Mesendoderm (in vitro differentiated cells): ENCODE measurements at regions not wholly inside any gene's neighbourhood (a gene's known extent, or its start where the extent isn't known, plus 50 kb on each side); places are given as distances from the start of the nearest gene placed in this dataset.
"Not testable (repeated sequence)": the region's sequence is repeated elsewhere in the genome, so short reads cannot be mapped to it uniquely, and the experiment has no call there.

Experiments
- DNase-seq: peaks from one replicate; pipeline ENCODE4 v3.0.0; 2013
- H2AK5ac ChIP-seq: 2 replicates; pipeline ENCODE4 v1.6.1; 2013; ENCODE audit warnings: low read length, inconsistent platforms
- H2BK120ac ChIP-seq: 2 replicates; pipeline ENCODE4 v1.6.1; 2013; ENCODE audit warnings: low read depth, mild to moderate bottlenecking, low read length, moderate library complexity, mixed read lengths
- H2BK15ac ChIP-seq: replicated peaks from 2 replicates; pipeline ENCODE4 v1.6.1; 2013; ENCODE audit warnings: low read depth, mild to moderate bottlenecking, moderate library complexity
- H2BK5ac ChIP-seq: 2 replicates; pipeline ENCODE4 v1.6.1; 2013; ENCODE audit warnings: low read length, inconsistent platforms
- H3K18ac ChIP-seq: 2 replicates; pipeline ENCODE4 v1.6.1; 2013; ENCODE audit warnings: mild to moderate bottlenecking, low read length, mixed read lengths
- H3K23ac ChIP-seq: one replicate; pipeline ENCODE4 v1.6.1; 2013; ENCODE audit warnings: low read length
- H3K27ac ChIP-seq: 2 replicates; pipeline ENCODE4 v1.5.1; 2013; ENCODE audit warnings: low read depth, mild to moderate bottlenecking, inconsistent platforms, low read length, moderate library complexity
- H3K27me3 ChIP-seq: 2 replicates; pipeline ENCODE4 v1.6.1; 2013; ENCODE audit warnings: low read length, control low read depth, mild to moderate bottlenecking, inconsistent platforms; ENCODE audit not compliant: insufficient read depth, poor library complexity
- H3K36me3 ChIP-seq: 2 replicates; pipeline ENCODE4 v1.6.1; 2013; ENCODE audit warnings: low read length, inconsistent platforms; ENCODE audit not compliant: control insufficient read depth, insufficient read depth
- H3K4ac ChIP-seq: one replicate; pipeline ENCODE4 v1.6.1; 2013; ENCODE audit warnings: low read depth, mild to moderate bottlenecking, low read length, moderate library complexity
- H3K4me1 ChIP-seq: 2 replicates; pipeline ENCODE4 v1.6.1; 2013; ENCODE audit warnings: low read depth, low read length, inconsistent platforms; ENCODE audit not compliant: control insufficient read depth
- H3K4me2 ChIP-seq: 2 replicates; pipeline ENCODE4 v1.6.1; 2013; ENCODE audit warnings: low read length
- H3K4me3 ChIP-seq: 2 replicates; pipeline ENCODE4 v1.5.1; 2013; ENCODE audit warnings: mild to moderate bottlenecking, low read length
- H3K56ac ChIP-seq: one replicate; pipeline ENCODE4 v1.6.1; 2013; ENCODE audit warnings: low read length
- H3K79me1 ChIP-seq: 2 replicates; pipeline ENCODE4 v1.6.1; 2013; ENCODE audit warnings: low read length, inconsistent platforms
- H3K79me2 ChIP-seq: 2 replicates; pipeline ENCODE4 v1.6.1; 2013; ENCODE audit warnings: mild to moderate bottlenecking, low read length; ENCODE audit not compliant: control insufficient read depth, insufficient read depth
- H3K9ac ChIP-seq: 2 replicates; pipeline ENCODE4 v1.6.1; 2013; ENCODE audit warnings: low read length, inconsistent platforms
- H4K5ac ChIP-seq: one replicate; pipeline ENCODE4 v1.6.1; 2013; ENCODE audit warnings: low read length
- H4K8ac ChIP-seq: one replicate; pipeline ENCODE4 v1.6.1; 2013; ENCODE audit warnings: low read depth, mild to moderate bottlenecking, control low read depth, low read length, moderate library complexity
- WGBS: extraction: QIAGEN DNeasy Blood & Tissue Kit; methylation state at CpG from one replicate; pipeline ENCODE4 v1.1.7; 2013; ENCODE audit warnings: low lambda C conversion rate, missing lambda C conversion rate; ENCODE audit not compliant: insufficient coverage; ENCODE audit errors: extremely low coverage; 5-methylcytosine and 5-hydroxymethylcytosine counted together

GRCh38 chr5:162801235-162801634, 636.2 kb upstream of the CCNG1 start:
- Histone ChIP-seq H3K23ac (no peak overlapping the region), H3K27me3 (no peaks in the 10 kb centered on the region), H3K56ac (no peak overlapping the region), H4K8ac (no peak overlapping the region), H3K4me1 (no peaks in the 10 kb centered on the region), H3K27ac (no peak overlapping the region), H2BK15ac (no peak overlapping the region), H2AK5ac (no peak overlapping the region), H4K5ac (no peak overlapping the region), H2BK120ac (no peak overlapping the region), H3K4me3 (no peak overlapping the region), H3K9ac (no peak overlapping the region), H3K79me2 (no peaks in the 10 kb centered on the region), H3K79me1 (no peaks in the 10 kb centered on the region), H3K18ac (no peak overlapping the region), H2BK5ac (no peak overlapping the region), H3K4ac (no peak overlapping the region), H3K36me3 (no peaks in the 10 kb centered on the region), H3K4me2 (no peak overlapping the region)
- WGBS, result no CpG with 5 or more reads among the region's 1 CpG
- no peak for DNase-seq

- Histone ChIP-seq H3K4me2 (no peak overlapping the region), H2BK120ac (no peak overlapping the region), H3K27me3 (no peaks in the 10 kb centered on the region), H3K56ac (no peak overlapping the region), H3K4ac (no peak overlapping the region), H4K8ac (no peak overlapping the region), H3K27ac (no peak overlapping the region), H2BK15ac (no peak overlapping the region), H3K79me2 (no peaks in the 10 kb centered on the region), H2AK5ac (no peak overlapping the region), H3K18ac (no peak overlapping the region), H3K4me3 (no peak overlapping the region), H3K9ac (no peak overlapping the region), H4K5ac (no peak overlapping the region), H3K23ac (no peak overlapping the region), H3K4me1 (no peaks in the 10 kb centered on the region), H3K79me1 (no peaks in the 10 kb centered on the region), H2BK5ac (no peak overlapping the region), H3K36me3 (no peaks in the 10 kb centered on the region)
- WGBS, result no CpG with 5 or more reads among the region's 2 CpGs
- no peak for DNase-seq
These were observed 631.2 kb upstream of the CCNG1 start for GRCh38 chr5:162806195-162806594.

- Histone ChIP-seq H2BK15ac (no peak overlapping the region), H2BK120ac (no peak overlapping the region), H3K23ac (no peak overlapping the region), H2AK5ac (no peak overlapping the region), H3K36me3 (no peaks in the 10 kb centered on the region), H2BK5ac (no peak overlapping the region), H3K79me1 (no peaks in the 10 kb centered on the region), H3K4me3 (no peak overlapping the region), H3K9ac (no peak overlapping the region), H3K4me2 (no peak overlapping the region), H4K5ac (no peak overlapping the region), H3K27ac (no peak overlapping the region), H3K18ac (no peak overlapping the region), H3K27me3 (no peaks in the 10 kb centered on the region), H3K56ac (no peak overlapping the region), H3K79me2 (no peaks in the 10 kb centered on the region), H3K4me1 (no peaks in the 10 kb centered on the region), H4K8ac (no peak overlapping the region), H3K4ac (no peak overlapping the region)
- no CpG with 5 or more reads among the region's 1 CpG for WGBS
- DNase-seq, result no peak
These were observed 626.3 kb upstream of the CCNG1 start for GRCh38 chr5:162811071-162811470.

GRCh38 chr5:162816816-162817215, 620.6 kb upstream of the CCNG1 start:
- no peaks in the 10 kb centered on the region for H3K27me3 ChIP-seq
- H3K4me2 ChIP-seq, result no peak overlapping the region
- no peak overlapping the region for H3K56ac ChIP-seq
- no peak overlapping the region for H3K27ac ChIP-seq
- H3K4me1 ChIP-seq, result no peaks in the 10 kb centered on the region
- H3K79me1 ChIP-seq, result no peaks in the 10 kb centered on the region
- no CpG with 5 or more reads among the region's 2 CpGs for WGBS
- no peak overlapping the region for H4K5ac ChIP-seq
- H4K8ac ChIP-seq, result no peak overlapping the region
- no peak overlapping the region for H3K4ac ChIP-seq
- H2BK15ac ChIP-seq, result no peak overlapping the region
- no peak overlapping the region for H3K23ac ChIP-seq
- no peak overlapping the region for H2AK5ac ChIP-seq
- no peak overlapping the region for H3K4me3 ChIP-seq
- H3K18ac ChIP-seq, result no peak overlapping the region
- no peak overlapping the region for H2BK5ac ChIP-seq
- no peaks in the 10 kb centered on the region for H3K36me3 ChIP-seq
- no peak overlapping the region for H2BK120ac ChIP-seq
- H3K79me2 ChIP-seq, result no peaks in the 10 kb centered on the region
- H3K9ac ChIP-seq, result no peak overlapping the region
- no peak for DNase-seq

GRCh38 chr5:162817364-162817763, 620.0 kb upstream of the CCNG1 start:
- no peak overlapping the region for H2BK5ac ChIP-seq
- H2BK120ac ChIP-seq, result no peak overlapping the region
- H4K5ac ChIP-seq, result no peak overlapping the region
- H3K79me1 ChIP-seq, result no peaks in the 10 kb centered on the region
- no peak overlapping the region for H3K4me3 ChIP-seq
- no peak overlapping the region for H3K4me2 ChIP-seq
- peak; percentile 21 for DNase-seq
- H3K18ac ChIP-seq, result no peak overlapping the region
- H2AK5ac ChIP-seq, result no peak overlapping the region
- H3K27ac ChIP-seq, result no peak overlapping the region
- H2BK15ac ChIP-seq, result no peak overlapping the region
- H3K9ac ChIP-seq, result no peak overlapping the region
- H3K36me3 ChIP-seq, result no peaks in the 10 kb centered on the region
- no peak overlapping the region for H3K4ac ChIP-seq
- H3K4me1 ChIP-seq, result no peaks in the 10 kb centered on the region
- H3K27me3 ChIP-seq, result no peaks in the 10 kb centered on the region
- H4K8ac ChIP-seq, result no peak overlapping the region
- H3K56ac ChIP-seq, result no peak overlapping the region
- H3K23ac ChIP-seq, result no peak overlapping the region
- no peaks in the 10 kb centered on the region for H3K79me2 ChIP-seq
- no CpG with 5 or more reads among the region's 4 CpGs for WGBS

- not testable (repeated sequence) for H2BK15ac ChIP-seq, H3K4ac ChIP-seq, H3K27ac ChIP-seq, H3K36me3 ChIP-seq, DNase-seq, H2BK120ac ChIP-seq, H3K27me3 ChIP-seq, H3K9ac ChIP-seq, H3K4me3 ChIP-seq, H4K8ac ChIP-seq, H4K5ac ChIP-seq, H3K79me1 ChIP-seq, H3K4me2 ChIP-seq, H3K79me2 ChIP-seq, H3K4me1 ChIP-seq, H2AK5ac ChIP-seq, H3K23ac ChIP-seq, H2BK5ac ChIP-seq, H3K18ac ChIP-seq, H3K56ac ChIP-seq
- WGBS, result no CpG with 5 or more reads among the region's 8 CpGs
These were observed 615.7 kb upstream of the CCNG1 start for GRCh38 chr5:162821664-162822063.
